Adrenal gland (tissue), 5 donors: ENCODE measurements at regions not wholly inside any gene's neighbourhood (a gene's known extent, or its start where the extent isn't known, plus 50 kb on each side); places are given as distances from the start of the nearest gene placed in this dataset.

Experiments used
- CTCF ChIP-seq, 6 experiments: fragments of 450-650 bp in 4 of 6; fragments of 200-600 bp in 2 of 6; sonication (generic) in 1 of 6; IDR thresholded peaks; 1 replicate in 5 of 6; 2 replicates in 1 of 6; pipeline versions ENCODE4 v1.5.1 to v1.8.0; 2016 to 2021; ENCODE audit warnings: antibody characterized with exemption in 6 of 6, mild to moderate bottlenecking in 2 of 6, moderate library complexity in 1 of 6
- POLR2A ChIP-seq, 2 donors: fragments of 450-650 bp; IDR thresholded peaks; one replicate each; pipeline ENCODE4 v1.6.1; 2017; ENCODE audit warnings: antibody characterized with exemption in 2 of 2, mild to moderate bottlenecking in 2 of 2, moderate library complexity in 1 of 2
- donor health status: DM: no; HTN: no; CAD: no.

DNA sequence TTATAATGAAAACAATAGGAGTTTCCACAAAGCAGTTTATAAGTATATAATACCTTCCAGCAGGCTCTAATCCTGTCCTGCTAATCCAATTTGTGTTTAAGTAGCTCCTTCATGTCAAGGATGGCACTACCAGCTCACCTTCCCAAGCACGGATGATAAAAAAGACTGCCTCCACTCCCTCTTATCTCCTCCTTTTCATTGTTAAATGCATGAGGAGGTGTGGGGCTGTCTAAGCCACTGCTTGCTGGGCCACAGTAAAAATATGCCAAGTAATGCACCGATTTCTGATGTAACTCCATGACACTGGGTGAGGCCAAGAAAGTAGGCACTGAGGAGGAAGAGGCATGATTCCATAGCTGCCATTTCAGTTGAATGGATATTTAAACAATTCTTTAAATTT lies 193.1 kb downstream of the ZIC5 start:
- TF ChIP-seq POLR2A (IDR thresholded peaks at IDR 0.05) (no peak), CTCF (IDR thresholded peaks at IDR 0.05) (no peak)
